ENCODE measurements at regions not wholly inside any gene's neighbourhood (a gene's known extent, or its start where the extent isn't known, plus 50 kb on each side); places are given as distances from the start of the nearest gene placed in this dataset.

DNA sequence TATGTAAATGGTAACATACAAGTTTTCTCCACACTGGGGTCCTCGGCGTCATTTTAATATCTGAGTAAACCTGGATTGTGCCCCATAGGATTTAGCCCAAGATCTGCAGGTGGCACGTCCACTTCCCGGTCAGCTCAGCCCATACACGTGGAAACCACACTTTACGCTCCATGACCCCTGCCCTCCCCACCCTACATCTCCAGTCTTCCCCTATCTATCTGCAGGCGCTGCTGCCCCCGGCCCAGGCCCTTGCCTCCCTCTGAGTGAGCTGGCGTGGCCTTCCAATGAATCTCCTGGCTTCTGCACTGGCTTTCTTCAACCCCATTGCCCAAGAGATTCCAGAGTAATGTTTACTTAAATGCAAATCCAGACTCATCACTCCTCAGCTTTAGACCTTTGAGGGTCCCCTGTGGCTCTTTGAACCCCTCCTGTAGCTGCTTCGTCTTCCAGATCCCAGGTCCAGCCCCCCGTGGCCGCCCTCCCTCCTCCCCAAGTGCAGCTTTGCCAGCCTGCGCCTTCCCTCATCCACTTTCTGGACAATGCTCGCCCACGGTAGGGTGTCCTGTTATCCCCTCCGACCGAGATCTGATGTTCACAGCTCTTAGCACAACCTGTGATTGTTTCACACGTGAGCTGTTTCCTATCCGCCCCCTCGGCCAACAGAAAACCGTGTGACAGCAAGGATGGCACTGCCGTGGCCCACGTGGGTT, 421.4 kb upstream of the SALL3 start:
- BruUV-seq (replicated peaks) = no TSS peak
- no peak for ATAC-seq
- H3K9me3 ChIP-seq (ENCODE audit: low read length) = peaks cover 5% of the 10 kb centered on the region; the same call in 1 of the 2 replicates
- 25% methylated on average over 21 of the region's 23 CpGs for WGBS (ENCODE audit: low lambda C conversion rate)
- H3K4me3 ChIP-seq (replicated peaks in 1 of 3; ENCODE audit: insufficient read depth in 1 of 3, low read depth in 2 of 3, low read length in 3 of 3) = no peak overlapping the region
- H3K9ac ChIP-seq (ENCODE audit: insufficient read depth, low read depth, low read length) = no peak overlapping the region
- ChIA-PET CTCF (ENCODE audit: low intra/inter-chr PET ratio, low total read pairs) (no interaction called here), POLR2A (no interaction called here)
- DNase-seq (ENCODE audit: low spot score) = no peak
- H3K27ac ChIP-seq (ENCODE audit: extremely low read length, insufficient read depth, low read length) = no peak overlapping the region
- H3K27me3 ChIP-seq (ENCODE audit: control insufficient read depth in 1 of 2, insufficient read depth in 2 of 2, low read length in 2 of 2) = peaks cover 0 to 9% of the 10 kb centered on the region in 2 experiments; a peak in 2 of 5 replicates
- H4K20me1 ChIP-seq (ENCODE audit: insufficient read depth, low read length) = no peaks in the 10 kb centered on the region
- H3K79me2 ChIP-seq (ENCODE audit: insufficient read depth, low read length) = no peaks in the 10 kb centered on the region
- TF ChIP-seq CENPT (CRISPR knock-in tag; IDR thresholded peaks at IDR 0.05; ENCODE audit: low read depth) = no peak
- no peak for TF ChIP-seq EHMT2 (IDR thresholded peaks at IDR 0.05; ENCODE audit: borderline replicate concordance, low read depth, low read length)
- TF ChIP-seq GABPB1 (CRISPR knock-in tag; IDR thresholded peaks at IDR 0.05) = no peak
- no peak for TF ChIP-seq MTF1 (CRISPR knock-in tag; IDR thresholded peaks at IDR 0.05)
- TF ChIP-seq KAT2B (IDR thresholded peaks at IDR 0.05; ENCODE audit: borderline replicate concordance, low read depth, low read length) = no peak
- no peak for TF ChIP-seq RARG (CRISPR knock-in tag; IDR thresholded peaks at IDR 0.05; ENCODE audit: low read depth)
- TF ChIP-seq ZBTB40 (IDR thresholded peaks at IDR 0.05) = no peak
- no peak for TF ChIP-seq ZBTB40 (CRISPR knock-in tag; IDR thresholded peaks at IDR 0.05)
- TF ChIP-seq ZNF138 (CRISPR knock-in tag; IDR thresholded peaks at IDR 0.05; ENCODE audit: low read depth) = no peak
- H2AFZ ChIP-seq (ENCODE audit: low read length) = no peak overlapping the region
- intact Hi-C loops (cut with micrococcal nuclease; ENCODE audit: unreplicated experiment) (no loop called here), in situ Hi-C loops (cut with HindIII; ENCODE audit: extremely low pct_ligation_motif_present, low pct_unique_long_range_greater_than_20kb) (no loop called here)
- no peak for FAIRE-seq
- no peaks in the 10 kb centered on the region for H3K36me3 ChIP-seq (replicated peaks in 1 of 2; ENCODE audit: control insufficient read depth in 1 of 2, insufficient read depth in 2 of 2, low read length in 2 of 2)
- H3K4me2 ChIP-seq (ENCODE audit: low read depth, low read length) = no peak overlapping the region
- H3K4me1 ChIP-seq (ENCODE audit: insufficient read depth, low read length) = no peaks in the 10 kb centered on the region

Data from HepG2 (cell line).